Adrenal gland (tissue), 5 donors: ENCODE measurements at regions not wholly inside any gene's neighbourhood (a gene's known extent, or its start where the extent isn't known, plus 50 kb on each side); places are given as distances from the start of the nearest gene placed in this dataset.

ENCODE experiments used
- POLR2A ChIP-seq, 2 donors: fragments of 450-650 bp; IDR thresholded peaks; one replicate each; pipeline ENCODE4 v1.6.1; 2017; ENCODE audit warnings: antibody characterized with exemption in 2 of 2, mild to moderate bottlenecking in 2 of 2, moderate library complexity in 1 of 2
- TF ChIP-seq, protein P1 (sequence below), 6 experiments: fragments of 450-650 bp in 4 of 6; fragments of 200-600 bp in 2 of 6; sonication (generic) in 1 of 6; IDR thresholded peaks; 1 replicate in 5 of 6; 2 replicates in 1 of 6; pipeline versions ENCODE4 v1.5.1 to v1.8.0; 2016 to 2021; ENCODE audit warnings: antibody characterized with exemption in 6 of 6, mild to moderate bottlenecking in 2 of 6, moderate library complexity in 1 of 6
- donor health status: DM: no; HTN: no; CAD: no.

GRCh38 chr20:4609511-4609910 lies 76.7 kb upstream of the PRNP start:
- TF ChIP-seq, protein P1, sequence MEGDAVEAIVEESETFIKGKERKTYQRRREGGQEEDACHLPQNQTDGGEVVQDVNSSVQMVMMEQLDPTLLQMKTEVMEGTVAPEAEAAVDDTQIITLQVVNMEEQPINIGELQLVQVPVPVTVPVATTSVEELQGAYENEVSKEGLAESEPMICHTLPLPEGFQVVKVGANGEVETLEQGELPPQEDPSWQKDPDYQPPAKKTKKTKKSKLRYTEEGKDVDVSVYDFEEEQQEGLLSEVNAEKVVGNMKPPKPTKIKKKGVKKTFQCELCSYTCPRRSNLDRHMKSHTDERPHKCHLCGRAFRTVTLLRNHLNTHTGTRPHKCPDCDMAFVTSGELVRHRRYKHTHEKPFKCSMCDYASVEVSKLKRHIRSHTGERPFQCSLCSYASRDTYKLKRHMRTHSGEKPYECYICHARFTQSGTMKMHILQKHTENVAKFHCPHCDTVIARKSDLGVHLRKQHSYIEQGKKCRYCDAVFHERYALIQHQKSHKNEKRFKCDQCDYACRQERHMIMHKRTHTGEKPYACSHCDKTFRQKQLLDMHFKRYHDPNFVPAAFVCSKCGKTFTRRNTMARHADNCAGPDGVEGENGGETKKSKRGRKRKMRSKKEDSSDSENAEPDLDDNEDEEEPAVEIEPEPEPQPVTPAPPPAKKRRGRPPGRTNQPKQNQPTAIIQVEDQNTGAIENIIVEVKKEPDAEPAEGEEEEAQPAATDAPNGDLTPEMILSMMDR (IDR thresholded peaks at IDR 0.05): no peak
- no peak for TF ChIP-seq POLR2A (IDR thresholded peaks at IDR 0.05)
